Activated gamma-delta T cell (primary cell): ENCODE measurements at regions not wholly inside any gene's neighbourhood (a gene's known extent, or its start where the extent isn't known, plus 50 kb on each side); places are given as distances from the start of the nearest gene placed in this dataset.

ENCODE experiments used
- DNase-seq: peaks from one replicate; lab custom pipeline; 2025; lab: John Stamatoyannopoulos, UW

- DNase-seq, result no peak
These were observed 287.7 kb upstream of the ZSWIM2 start for GRCh38 chr2:187136646-187137045.

DNA sequence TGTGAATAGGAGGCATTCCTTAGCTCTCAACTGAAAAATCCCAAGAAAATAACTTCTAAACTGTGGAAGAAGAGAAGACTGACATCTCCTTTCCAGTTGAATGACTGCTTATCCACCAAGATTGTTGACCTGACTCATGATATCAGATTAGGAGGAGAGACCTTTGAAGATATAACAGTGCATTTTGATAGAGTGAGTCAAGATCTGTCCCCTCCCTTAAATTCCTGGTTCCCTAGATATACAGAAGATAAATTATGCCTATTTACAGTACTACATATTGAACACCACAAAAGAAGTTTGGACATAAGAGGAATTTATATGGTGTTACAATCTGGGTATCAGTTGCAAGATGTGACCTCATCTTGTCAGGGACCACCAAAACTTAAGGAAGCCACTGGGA lies 285.3 kb upstream of the ZSWIM2 start:
- no peak for DNase-seq

- no peak for DNase-seq
These were observed 280.9 kb upstream of the ZSWIM2 start for GRCh38 chr2:187129868-187130267.

- no peak for DNase-seq
These were observed 280.3 kb upstream of the ZSWIM2 start for GRCh38 chr2:187129306-187129705.

GRCh38 chr2:187126247-187127005 lies 277.5 kb upstream of the ZSWIM2 start:
- DNase-seq, result no peak

DNA sequence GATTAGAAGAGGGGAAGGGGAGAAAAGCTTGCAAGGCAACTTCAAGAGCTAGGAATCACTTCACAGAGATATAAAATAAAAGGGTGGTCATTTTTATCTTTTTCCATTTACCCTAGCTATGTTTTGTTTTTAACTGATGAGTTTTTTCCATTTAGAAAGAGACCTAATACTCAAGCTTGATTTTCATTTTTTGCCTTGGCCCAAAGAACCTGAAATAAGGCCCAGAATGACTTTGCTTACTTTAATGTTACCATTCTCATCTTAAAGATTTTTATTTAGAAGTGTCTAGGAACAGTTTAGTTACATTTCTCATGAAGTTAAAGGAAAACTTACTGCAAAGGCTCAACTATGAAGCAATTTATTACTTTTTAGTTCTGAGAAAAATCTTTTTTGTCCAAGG lies 276.3 kb upstream of the ZSWIM2 start:
- DNase-seq, result no peak

DNA sequence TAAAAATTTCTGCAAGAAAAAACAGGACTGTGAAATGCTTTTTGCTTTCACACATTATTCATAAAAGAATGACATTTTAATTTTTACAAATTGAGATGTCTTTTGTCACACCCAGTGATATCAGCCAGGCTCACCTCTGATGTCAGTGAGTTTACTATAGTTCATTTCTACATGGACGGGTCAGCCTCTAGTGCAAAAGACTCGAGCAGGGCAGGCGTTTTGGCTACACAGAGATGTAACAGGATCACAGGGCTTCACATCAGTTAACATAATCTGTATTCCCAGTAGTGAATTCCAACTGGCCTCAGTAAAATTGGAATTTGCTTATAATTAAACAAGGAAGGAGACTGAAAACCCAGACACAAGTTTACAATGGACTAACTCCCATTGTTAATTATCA lies 275.6 kb upstream of the ZSWIM2 start:
- DNase-seq, result no peak

DNA sequence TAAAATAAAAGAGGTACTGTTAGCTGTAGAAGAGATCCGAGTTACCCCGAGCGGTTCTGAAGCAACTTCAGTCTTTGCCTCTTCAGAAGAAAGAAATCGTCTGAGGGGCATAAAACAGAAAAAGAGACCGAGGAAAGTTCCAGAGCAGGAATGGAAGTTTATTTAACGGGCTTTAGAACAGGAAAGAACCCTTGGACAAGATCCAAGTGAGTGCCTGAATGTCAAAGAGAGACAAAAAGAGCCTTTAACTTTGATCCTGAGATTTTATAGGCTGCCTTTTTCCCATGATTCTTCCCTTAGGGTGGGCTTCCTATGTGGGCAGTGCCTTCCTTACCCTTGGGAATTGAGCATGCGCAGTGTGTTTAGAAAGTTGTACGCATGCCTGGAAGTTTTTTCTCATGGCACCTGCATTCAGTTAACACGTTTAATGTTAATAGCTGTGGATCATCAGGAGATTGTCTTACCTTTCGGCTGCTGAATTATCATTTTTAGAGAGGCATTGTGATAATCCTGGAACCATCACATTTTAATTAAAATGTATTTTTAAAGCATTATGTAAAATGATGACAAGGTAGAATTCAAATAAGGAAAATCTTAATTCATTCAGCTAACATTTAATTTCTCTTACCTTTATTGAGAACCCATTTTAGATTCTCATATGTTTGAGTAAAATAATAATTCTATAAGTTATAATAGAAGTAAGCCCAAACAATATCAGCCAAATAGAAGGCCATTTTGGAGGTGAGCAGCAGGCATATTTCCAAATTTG lies 269.5 kb upstream of the ZSWIM2 start:
- no peak for DNase-seq

DNA sequence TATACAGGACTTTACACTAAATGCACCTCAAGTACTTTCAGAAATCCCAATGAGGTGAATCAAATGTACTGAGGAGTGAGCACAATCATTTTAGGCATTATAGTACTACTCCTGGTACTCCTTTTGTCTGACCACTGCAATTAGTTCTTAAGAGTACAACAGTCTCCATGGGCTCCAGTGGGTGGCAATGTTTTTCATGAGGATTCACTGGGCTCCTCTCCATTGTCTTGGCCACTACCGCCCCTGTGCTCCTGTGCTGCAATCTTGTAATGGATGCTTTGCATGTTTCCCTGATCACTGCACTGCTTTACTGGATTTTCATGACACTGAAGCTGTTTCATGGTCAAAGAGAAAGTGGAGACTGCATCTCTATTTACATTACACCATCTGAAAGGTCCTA lies 268.5 kb upstream of the ZSWIM2 start:
- no peak for DNase-seq

DNA sequence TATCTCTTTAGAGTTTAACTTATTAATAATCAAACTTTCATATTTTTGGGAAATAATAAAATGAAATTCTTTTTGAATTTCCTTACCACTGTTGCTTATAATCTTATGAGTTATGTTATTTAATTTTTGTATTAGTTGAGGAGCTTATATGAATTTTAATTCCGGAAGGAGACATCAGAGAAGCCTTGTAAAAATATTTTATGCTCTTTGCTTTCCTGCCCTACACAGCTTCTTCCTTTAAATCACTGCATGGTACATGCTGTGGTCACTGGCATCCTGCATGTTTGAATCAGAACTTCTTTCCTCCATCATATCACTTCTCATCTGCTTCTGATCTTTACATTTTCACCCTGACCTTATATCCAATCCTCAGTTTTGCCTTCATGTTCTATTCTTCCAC lies 266.7 kb upstream of the ZSWIM2 start:
- no peak for DNase-seq

DNA sequence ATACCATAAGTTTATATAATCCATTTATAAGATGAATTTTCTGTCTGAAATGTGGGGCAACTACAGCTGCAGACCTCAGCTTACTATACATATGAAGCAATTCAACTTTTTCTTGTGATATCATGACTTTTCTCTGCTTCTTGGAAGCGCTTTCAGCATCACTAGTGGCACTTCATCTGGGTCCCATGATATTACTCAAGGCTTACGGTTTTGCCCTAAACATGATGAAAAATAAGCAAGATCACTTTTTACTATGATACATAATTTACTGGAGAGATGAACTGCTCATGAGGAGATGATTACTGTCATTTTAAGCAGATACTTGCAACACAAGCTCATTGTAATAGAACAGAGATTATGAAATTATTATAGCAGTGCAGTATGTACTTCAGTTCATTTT lies 258.0 kb upstream of the ZSWIM2 start:
- no peak for DNase-seq

DNA sequence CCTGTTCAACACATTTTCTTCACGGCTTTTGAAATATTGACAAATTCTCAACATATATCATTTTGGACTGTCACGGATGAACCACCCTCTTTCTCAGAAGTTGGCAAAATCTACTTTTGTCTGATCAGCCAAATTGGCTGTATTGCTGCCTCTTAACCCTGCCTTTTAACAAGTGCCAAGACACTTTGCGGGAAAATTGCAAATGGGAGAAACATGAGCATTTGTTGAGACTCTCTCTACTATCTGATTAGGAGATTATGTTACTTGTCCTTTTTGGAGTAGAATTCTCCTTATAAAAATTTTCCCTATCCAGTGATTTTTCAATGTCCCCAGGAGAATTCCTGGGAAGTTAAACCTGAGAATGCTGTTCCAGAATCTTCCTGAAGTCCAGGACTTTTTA lies 256.2 kb upstream of the ZSWIM2 start:
- DNase-seq, result no peak

DNA sequence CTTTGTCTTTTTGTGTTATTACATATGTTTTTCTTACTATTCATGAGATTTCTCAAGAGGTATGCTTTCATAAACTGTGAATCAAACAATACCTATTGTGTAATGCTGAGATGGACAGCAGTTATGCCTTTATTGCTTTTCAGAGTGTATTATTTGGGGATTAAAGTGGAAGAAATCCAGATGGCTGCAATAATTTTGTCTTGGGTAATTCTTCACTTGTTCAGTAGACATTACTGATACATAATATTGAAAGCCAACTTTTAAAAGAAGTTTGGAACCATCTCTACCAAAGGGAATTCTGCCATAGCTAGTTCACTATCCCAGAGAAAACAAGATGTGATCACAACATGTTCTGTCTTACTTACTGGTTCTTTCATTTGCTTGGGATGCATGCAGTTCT lies 253.4 kb upstream of the ZSWIM2 start:
- DNase-seq, result no peak

DNA sequence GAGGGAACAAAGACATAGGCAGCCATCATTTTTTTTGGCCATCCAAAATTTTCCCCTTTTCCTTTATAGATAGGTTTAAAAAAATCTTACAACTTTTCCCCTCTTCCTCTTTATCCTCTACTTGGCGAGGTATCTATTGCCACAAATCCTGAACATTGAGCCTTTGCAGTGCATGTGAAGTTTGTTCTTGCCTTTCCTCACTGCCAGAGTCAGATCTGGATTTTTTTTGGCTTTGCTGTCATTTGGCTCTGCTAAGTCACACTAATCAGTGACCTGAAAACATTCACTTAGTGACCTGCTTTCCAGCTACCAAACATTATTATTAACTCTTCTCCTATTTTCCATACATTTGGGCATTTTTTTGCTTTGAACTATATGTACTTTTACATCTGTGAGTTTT lies 249.2 kb upstream of the ZSWIM2 start:
- DNase-seq, result no peak

- DNase-seq, result no peak
These were observed 244.9 kb upstream of the ZSWIM2 start for GRCh38 chr2:187093771-187094412.

GRCh38 chr2:187091664-187092063 lies 242.7 kb upstream of the ZSWIM2 start:
- no peak for DNase-seq

DNA sequence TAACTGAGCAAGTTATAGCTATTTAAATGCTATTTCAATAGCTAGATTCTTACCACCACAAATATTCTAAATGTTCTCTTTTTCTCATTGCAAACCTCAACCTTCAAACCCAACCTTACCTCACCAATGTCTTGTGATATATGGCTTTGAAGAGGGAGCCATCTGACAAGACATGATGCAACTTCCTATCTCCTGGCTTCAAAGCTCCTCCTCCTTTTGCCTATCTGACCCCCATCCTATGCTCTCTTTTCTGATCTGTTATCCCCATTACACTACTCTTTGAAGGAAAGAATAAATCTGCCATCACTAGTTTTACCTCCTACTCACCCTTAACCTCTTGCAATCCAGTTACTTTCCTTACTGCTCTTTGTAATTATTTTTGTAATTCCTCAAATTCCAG lies 235.6 kb upstream of the ZSWIM2 start:
- no peak for DNase-seq

DNA sequence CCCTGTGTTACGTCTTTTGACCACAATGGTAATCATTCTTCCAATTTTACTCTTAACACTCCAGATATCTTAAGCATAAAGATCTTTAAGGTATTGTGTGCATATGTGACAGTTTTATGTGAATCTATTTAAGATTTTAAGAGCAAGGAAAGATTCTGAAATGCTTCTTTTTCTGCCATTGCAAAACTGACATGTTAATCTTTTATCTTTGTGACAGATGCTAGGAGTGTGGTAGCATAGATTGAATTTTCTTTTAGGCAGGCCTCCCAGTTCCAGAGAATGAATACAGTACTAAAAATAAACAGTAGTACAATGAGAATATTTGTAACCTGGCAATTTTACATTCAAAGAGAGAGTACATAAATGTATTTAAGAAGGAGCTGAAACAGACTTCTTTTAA lies 232.5 kb upstream of the ZSWIM2 start:
- DNase-seq, result no peak

- no peak for DNase-seq
These were observed 230.9 kb upstream of the ZSWIM2 start for GRCh38 chr2:187079901-187080300.

- DNase-seq, result no peak
These were observed 229.3 kb upstream of the ZSWIM2 start for GRCh38 chr2:187078297-187078696.

GRCh38 chr2:187075671-187076070 lies 226.7 kb upstream of the ZSWIM2 start:
- DNase-seq, result no peak

DNA sequence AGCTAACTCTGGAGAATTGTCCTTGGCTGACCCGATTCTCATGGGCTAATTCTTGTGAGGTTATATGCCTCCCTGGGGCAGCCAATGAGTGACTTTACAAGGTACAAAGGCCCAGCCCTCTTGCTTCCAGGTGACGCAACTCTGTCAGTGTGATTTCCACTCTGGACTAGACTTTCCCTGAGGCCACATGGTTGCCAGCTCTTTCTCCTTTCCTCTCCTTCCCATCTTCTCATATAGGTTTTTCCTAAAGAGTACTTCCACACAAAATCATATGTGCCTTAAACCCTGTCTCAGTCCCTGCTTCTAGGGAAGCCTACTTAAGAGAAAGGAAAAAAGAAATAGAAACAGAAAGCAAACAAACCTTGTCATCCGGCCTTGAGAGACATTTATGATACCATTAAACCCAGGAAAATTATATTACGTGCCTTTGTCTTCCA lies 226.2 kb upstream of the ZSWIM2 start:
- DNase-seq, result no peak

GRCh38 chr2:187058198-187058597 lies 209.2 kb upstream of the ZSWIM2 start:
- no peak for DNase-seq
